ENCODE measurements at regions not wholly inside any gene's neighbourhood (a gene's known extent, or its start where the extent isn't known, plus 50 kb on each side); places are given as distances from the start of the nearest gene placed in this dataset.

DNA sequence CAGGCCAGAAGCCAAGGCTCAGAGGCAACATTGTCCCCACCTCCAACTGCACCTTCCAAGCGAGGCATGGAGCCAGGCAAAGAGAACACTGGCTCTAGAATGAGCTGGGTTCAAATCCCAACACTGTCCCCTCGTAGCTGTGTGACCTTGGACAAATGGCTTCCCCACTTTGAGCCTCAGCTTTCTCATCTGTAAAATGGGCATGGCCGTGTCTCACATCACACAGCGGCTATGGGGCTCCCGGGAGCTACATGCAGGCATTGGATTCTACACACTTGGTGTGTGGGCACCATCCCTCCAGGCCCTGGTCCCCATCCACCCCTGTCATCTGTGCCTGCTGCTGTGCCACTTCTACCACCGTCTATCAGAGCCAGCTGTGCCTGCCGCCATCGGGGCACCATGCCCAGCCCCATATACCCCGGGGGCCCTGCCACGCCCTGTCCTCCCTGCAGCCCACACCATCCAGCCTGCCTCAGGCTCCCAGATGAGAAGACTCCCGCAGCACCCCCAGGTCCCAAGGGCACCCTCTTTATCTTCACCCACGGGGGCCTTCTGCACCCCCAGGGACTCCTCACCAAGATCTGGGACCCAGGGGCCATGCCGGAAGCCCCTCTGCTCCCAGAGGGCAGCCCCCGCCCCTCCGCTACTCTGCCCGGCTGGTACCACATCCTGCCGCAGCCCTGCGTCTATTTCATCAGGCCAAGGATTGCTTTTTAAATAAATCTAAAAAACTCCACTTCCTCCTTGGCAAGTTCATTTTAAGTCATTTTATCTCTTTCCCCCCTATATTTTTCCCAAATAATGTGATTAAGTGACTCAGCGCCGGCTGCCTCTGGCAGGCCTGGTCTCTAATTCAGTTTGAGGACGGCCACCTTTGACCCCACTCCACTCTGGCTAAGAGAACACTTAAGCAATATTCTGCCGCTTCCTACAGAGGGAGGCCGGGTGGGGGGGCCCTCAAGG lies 107.8 kb upstream of the TARDBP start:
- no peaks in the 10 kb centered on the region for H3K9me3 Mint-ChIP-seq
- peak overlapping the region; percentile 70 to 83 (median 73) for H3K4me3 Mint-ChIP-seq
- DNase-seq: peak; percentile 41 to 53 (median 53)
- peaks cover 0 to 1% (median 0%) of the 10 kb centered on the region in 3 donors for H3K27me3 Mint-ChIP-seq (ENCODE audit: low read depth in 3 of 3)
- H3K4me1 Mint-ChIP-seq: peaks cover 41 to 44% of the 10 kb centered on the region in 2 donors
- H3K27ac Mint-ChIP-seq: peak overlapping the region; percentile 82 to 92 (median 86)
- H3K36me3 Mint-ChIP-seq: no peaks in the 10 kb centered on the region

DNA sequence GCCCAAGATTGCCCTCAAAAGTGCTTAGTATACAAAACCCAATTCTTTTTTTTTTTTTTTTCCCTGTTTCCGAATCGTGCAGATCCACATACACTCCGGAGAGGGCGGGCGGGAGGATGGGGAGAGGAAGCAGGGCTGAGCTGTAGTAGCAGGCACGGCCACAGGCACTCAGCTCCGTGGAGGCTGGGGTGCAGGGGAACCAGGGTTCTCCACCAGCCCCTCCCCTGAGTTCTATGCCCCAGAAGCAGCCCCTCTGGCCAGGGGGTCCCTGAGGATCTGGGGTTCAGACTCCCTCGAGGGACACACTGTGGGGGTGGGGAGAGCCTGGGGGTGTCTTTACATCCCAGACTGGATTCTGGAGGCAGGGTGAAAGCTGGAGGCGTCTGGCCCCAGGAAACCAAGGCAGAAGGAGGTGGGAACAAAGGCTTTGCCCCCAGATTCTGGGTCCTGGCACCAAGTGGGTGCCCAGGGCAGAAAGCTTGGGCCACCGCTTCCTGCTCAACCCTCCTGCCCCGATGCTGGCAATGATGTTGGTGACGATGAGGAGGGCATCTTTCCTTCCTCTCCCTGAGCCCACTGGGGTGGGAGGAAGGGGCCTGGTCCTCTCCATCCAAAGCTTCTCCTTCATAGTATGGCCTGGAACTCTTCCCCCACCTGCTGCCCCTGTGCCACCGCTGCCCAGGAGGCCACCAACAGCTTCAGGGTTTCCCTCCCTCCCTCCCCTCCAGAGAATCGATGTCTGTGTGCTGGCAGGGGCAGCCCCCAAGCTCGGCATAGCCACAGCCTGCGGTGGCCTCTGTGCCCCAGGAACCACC lies 106.4 kb upstream of the TARDBP start:
- DNase-seq: no peak
- Mint-ChIP-seq H3K4me1 (peaks cover 45 to 54% of the 10 kb centered on the region in 2 donors), H3K27me3 (ENCODE audit: low read depth in 3 of 3) (peaks cover 0 to 3% (median 0%) of the 10 kb centered on the region in 3 donors), H3K36me3 (no peaks in the 10 kb centered on the region), H3K27ac (peak overlapping the region in 2 of 6 donors; percentile 40 to 65), H3K4me3 (peak overlapping the region in 1 of 5 donors; percentile 21), H3K9me3 (no peaks in the 10 kb centered on the region)

DNA sequence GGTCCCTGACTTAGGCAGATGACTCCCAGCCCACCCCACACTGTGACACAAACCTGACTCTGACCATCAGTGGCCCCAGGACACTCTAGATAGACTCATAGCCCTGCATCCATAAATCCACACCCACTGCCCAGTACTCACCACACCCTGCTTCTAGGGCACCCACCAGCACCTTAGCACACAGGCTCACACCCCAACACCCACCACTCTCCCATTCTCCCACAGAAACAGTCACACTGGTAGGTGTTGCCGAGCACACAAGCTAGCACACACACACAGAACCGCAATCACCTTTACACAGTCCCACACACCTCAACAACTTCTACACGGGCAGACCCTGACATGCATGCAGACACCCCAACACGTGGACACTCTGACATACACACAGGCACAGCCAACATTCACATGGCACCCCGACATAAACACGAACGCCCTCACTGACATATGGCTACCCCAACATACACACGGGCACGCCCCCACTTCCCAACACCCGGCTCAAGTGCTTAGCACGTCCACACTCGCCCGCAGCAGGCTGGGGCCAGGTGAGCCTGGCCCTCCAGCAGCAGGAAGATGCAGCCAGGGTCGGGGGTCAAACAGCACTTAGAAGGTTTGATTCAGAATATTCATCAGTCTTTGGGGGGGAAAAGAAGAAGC lies 105.5 kb upstream of the TARDBP start:
- H3K4me3 Mint-ChIP-seq: peak overlapping the region in 1 of 5 donors; percentile 11
- peaks cover 0 to 3% (median 0%) of the 10 kb centered on the region in 3 donors for H3K27me3 Mint-ChIP-seq (ENCODE audit: low read depth in 3 of 3)
- DNase-seq: no peak
- H3K4me1 Mint-ChIP-seq: peaks cover 48 to 55% of the 10 kb centered on the region in 2 donors
- no peaks in the 10 kb centered on the region for H3K36me3 Mint-ChIP-seq
- peak overlapping the region in 2 of 6 donors; percentile 17 to 77 for H3K27ac Mint-ChIP-seq
- H3K9me3 Mint-ChIP-seq: no peaks in the 10 kb centered on the region

DNA sequence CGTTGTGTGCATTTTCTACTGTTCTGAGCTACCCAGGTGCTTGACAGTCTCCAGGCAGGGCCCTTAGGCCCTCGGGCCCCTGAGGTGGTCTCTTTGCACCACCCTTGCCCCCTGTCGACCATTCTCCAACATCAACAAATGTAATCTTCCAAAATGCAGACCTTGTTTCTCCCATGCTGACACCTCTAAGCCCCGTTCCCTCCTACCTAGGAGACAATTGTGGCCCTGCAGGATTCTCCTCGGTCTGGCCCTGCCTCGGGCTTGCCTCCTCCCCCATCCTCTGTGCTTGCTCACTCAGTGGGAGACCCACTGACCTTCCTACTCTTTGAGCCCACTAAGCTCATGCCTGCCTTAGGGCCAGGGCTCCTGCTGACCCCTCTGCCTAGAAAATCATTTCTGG lies 104.2 kb upstream of the TARDBP start:
- peaks cover 47 to 52% of the 10 kb centered on the region in 2 donors for H3K4me1 Mint-ChIP-seq
- H3K9me3 Mint-ChIP-seq: no peaks in the 10 kb centered on the region
- DNase-seq: no peak
- H3K36me3 Mint-ChIP-seq: no peaks in the 10 kb centered on the region
- peaks cover 0 to 3% (median 2%) of the 10 kb centered on the region in 3 donors for H3K27me3 Mint-ChIP-seq (ENCODE audit: low read depth in 3 of 3)
- H3K4me3 Mint-ChIP-seq: no peak overlapping the region
- no peak overlapping the region for H3K27ac Mint-ChIP-seq

DNA sequence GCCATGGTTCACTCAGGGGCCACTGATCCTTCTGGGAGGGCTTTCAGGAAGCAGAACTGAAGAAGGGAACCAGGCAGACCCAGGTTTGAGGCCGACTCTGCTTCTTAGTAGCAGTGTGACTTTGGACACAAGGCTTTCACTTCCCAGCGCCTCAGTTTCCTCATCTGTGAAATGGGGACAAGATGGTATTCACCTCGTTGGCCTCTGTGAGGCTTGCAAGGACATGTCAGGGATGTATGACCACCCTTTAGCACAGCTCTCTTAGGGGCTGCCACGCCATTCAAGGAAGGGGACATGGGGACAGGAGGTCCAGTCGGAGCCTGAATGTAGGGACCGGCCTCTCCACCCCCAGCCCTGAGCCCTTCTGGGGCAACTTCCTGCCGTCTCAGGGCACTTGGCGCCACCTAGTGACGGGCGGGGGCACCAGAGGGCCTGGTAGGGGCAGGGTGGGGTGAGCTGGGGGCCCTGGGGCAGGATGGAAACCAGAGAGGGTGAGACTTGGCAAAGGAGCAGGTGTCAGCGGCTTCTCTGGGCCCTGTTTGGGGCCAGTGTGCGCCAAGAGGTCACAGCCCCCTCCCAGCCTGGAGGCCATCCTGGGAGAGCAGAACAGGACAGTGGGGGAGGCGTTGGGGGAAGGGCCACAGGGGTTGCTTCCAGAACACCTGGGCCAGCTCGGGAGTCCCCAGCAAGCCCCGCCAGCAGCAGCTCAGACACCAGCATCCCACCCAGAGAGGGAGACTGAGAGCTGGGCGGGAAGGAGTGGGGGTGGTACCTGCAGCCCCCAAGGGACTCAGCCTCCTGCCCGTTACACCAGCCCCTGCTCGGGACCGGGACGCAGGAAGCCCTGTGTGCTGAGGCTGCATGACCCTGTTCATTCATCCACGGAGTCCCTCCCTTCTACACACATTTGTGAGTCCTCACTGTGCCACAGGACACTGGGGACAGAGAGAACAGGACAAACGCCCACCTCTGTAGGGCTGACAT lies 102.5 kb upstream of the TARDBP start:
- no peak overlapping the region for H3K4me3 Mint-ChIP-seq
- peak; percentile 70 to 82 (median 76) for DNase-seq
- peak overlapping the region in 1 of 6 donors; percentile 19 for H3K27ac Mint-ChIP-seq
- H3K27me3 Mint-ChIP-seq (ENCODE audit: low read depth in 3 of 3): peaks cover 0 to 4% (median 3%) of the 10 kb centered on the region in 3 donors
- H3K4me1 Mint-ChIP-seq: peaks cover 30 to 35% of the 10 kb centered on the region in 2 donors
- no peaks in the 10 kb centered on the region for H3K9me3 Mint-ChIP-seq
- H3K36me3 Mint-ChIP-seq: no peaks in the 10 kb centered on the region

DNA sequence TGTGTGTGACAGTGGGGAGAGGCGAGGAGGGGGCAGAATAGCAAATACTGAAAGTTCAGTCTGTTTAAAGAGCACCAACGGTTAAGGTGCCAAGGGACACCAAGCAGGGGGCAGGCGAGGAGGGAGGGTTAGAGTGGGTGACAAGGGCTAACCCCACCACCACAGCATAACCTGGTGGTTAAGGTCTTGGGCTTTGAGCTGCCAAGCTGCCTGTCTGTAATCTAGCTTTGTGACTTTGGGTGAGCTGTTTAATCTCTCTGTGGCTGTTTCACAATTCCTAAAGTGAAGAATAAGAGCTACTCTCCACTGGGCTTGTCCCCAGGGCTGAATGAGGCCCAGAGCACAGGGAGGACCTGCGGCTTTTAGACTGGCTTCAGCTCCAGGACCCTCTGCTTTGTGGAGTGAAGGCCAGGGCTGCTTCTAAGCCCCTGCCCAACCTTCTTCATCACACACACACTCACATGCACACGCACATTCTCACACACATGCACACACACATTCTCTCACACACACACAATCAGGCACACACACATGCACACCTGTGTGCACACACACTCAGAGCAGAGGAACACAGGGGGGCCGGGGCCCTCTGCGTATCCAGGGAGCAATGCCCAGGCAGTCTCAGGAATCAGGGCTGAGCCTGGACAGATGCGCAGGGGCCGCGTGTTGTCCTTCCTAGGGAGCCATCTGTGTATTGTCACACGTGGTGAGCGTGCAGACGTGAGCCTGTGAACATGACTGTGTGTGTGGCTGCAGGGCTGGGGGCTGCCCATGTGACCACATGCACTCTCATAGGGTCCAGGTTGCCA lies 101.6 kb upstream of the TARDBP start:
- Mint-ChIP-seq H3K27ac (peak overlapping the region in 2 of 6 donors; percentile 28 to 29), H3K9me3 (no peaks in the 10 kb centered on the region), H3K27me3 (ENCODE audit: low read depth in 3 of 3) (peaks cover 0 to 4% (median 3%) of the 10 kb centered on the region in 3 donors), H3K4me3 (no peak overlapping the region), H3K4me1 (peaks cover 22 to 29% of the 10 kb centered on the region in 2 donors), H3K36me3 (no peaks in the 10 kb centered on the region)
- DNase-seq: peak; percentile 17 to 37 (median 36)

DNA sequence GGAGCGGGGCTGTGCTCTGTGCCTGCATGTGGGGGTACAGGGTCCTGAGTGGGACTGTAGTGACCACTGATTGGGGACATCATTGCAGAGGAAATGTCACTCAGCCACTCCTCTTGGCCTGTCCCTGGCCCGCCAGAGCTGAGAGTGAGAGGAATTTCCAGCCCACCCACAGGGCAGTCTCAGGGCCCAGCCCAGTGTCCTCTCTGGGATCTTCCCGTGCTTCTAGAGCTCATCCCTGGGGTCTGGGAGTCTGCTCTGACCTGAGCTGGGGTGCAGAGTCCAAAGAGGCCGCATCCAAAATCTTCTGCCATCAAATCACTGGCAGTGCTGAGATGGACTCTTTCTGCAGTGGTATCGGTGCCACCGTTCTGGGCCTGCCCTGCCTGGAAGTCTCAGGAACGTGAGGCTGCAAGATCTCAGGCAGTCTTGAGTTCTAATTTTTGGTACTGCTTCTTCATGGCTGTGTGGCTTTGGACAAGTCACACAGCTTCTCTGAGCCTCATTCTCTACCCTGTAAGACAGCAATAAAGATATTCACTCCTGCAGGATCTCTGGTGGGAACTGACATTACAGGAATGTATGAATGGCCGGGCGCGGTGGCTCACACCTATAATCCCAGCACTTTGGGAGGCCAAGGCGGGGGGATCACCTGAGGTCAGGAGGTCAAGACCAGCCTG lies 100.8 kb upstream of the TARDBP start:
- no peaks in the 10 kb centered on the region for H3K36me3 Mint-ChIP-seq
- peaks cover 22 to 31% of the 10 kb centered on the region in 2 donors for H3K4me1 Mint-ChIP-seq
- H3K4me3 Mint-ChIP-seq: no peak overlapping the region
- H3K27ac Mint-ChIP-seq: peak overlapping the region in 1 of 6 donors; percentile 29
- DNase-seq: no peak
- no peaks in the 10 kb centered on the region for H3K9me3 Mint-ChIP-seq
- H3K27me3 Mint-ChIP-seq (ENCODE audit: low read depth in 3 of 3): peaks cover 0 to 6% (median 5%) of the 10 kb centered on the region in 3 donors

DNA sequence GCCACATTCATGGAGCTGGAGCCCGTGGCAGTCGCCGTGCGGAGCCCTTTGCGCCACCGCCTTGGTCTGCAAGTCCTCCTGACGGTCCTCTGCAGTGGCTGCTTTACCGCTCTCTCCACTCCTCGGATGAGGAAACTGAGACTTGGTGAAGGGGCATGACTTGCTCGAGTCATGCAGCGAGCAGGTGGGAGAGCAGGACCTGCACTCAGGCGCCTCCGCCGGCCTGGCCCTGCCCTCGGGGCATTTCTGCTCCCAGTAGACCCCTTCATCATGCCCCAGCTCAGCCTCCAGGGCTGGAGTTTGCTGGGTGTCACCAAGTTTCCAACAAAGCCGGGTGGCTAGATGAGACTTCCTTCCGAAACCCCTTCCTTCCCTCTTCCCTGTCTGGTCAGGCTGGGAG lies 100.0 kb upstream of the TARDBP start:
- Mint-ChIP-seq H3K4me1 (peaks cover 22 to 33% of the 10 kb centered on the region in 2 donors), H3K36me3 (no peaks in the 10 kb centered on the region), H3K27ac (no peak overlapping the region), H3K9me3 (no peaks in the 10 kb centered on the region), H3K27me3 (ENCODE audit: low read depth in 3 of 3) (peaks cover 0 to 6% (median 5%) of the 10 kb centered on the region in 3 donors), H3K4me3 (no peak overlapping the region)
- DNase-seq: no peak

DNA sequence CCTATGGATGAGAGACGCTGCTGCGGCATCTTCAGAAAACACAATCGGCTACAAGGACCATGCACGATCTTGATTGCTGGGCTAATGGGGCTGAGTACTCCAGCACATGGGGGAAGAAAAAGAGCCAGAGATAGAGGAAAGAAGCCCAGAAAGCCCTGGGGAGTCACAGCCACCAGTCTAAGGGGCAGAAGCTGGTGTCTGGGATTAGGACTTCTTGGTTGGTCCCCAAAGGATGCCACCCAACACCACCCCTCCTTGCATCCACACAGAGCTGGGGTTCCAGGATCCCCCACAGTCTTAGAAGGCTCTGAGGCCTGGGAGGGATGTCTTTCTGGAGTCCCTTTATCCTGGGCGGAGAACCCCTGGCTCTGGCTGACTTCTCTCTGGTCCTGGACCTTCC lies 98.4 kb upstream of the TARDBP start:
- peaks cover 0 to 6% (median 6%) of the 10 kb centered on the region in 3 donors for H3K27me3 Mint-ChIP-seq (ENCODE audit: low read depth in 3 of 3)
- H3K4me1 Mint-ChIP-seq: peaks cover 35 to 45% of the 10 kb centered on the region in 2 donors
- H3K9me3 Mint-ChIP-seq: no peaks in the 10 kb centered on the region
- no peak overlapping the region for H3K4me3 Mint-ChIP-seq
- H3K27ac Mint-ChIP-seq: no peak overlapping the region
- DNase-seq: no peak
- H3K36me3 Mint-ChIP-seq: no peaks in the 10 kb centered on the region

DNA sequence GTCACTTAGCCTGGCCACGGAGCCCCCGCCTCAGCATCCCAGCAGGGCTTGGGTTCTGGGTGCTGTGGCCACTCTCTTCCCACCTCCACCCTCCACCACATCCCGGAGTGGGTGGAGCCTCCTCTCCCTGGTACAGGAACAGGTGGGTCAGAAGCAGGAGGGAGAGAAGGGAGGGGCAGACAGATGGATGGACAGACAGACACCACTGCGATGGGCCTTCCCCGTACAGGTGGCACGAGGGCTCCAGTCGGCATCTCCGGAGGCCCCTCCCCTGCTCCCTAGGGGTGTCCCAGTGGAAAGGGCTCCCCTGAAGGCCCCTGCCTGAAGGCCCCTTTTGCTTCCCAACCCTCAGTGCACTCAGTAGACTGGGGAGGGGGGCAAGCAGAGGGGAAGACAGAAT lies 96.9 kb upstream of the TARDBP start:
- Mint-ChIP-seq H3K4me1 (peaks cover 35% of the 10 kb centered on the region in 2 donors), H3K4me3 (no peak overlapping the region), H3K9me3 (no peaks in the 10 kb centered on the region), H3K27me3 (ENCODE audit: low read depth in 3 of 3) (peaks cover 0 to 6% (median 4%) of the 10 kb centered on the region in 3 donors), H3K36me3 (no peaks in the 10 kb centered on the region), H3K27ac (no peak overlapping the region)
- DNase-seq: no peak

DNA sequence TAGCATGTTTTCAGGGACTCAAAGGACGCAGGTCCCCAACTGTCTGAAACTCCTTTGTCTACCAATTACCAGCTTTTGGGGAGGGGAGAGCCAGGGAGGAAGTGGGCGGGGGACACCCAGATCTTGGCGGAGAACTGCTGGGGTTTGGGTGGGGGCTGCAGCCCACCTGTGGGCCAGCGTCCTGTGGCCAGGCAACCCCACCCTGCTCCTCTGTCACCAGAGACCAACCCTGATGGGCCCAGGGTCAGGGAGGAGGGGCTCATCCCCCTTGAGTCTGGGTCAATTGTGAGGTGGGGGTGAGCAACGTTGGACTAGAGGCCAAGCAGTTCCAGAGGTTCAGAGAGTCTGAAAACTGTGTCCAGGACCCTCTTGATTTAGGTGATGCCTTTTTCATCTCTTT lies 96.1 kb upstream of the TARDBP start:
- H3K36me3 Mint-ChIP-seq: no peaks in the 10 kb centered on the region
- peaks cover 29 to 30% of the 10 kb centered on the region in 2 donors for H3K4me1 Mint-ChIP-seq
- no peak overlapping the region for H3K27ac Mint-ChIP-seq
- DNase-seq: no peak
- H3K9me3 Mint-ChIP-seq: no peaks in the 10 kb centered on the region
- peak overlapping the region in 4 of 5 donors; percentile 23 to 90 (median 42) for H3K4me3 Mint-ChIP-seq
- peaks cover 0 to 7% (median 4%) of the 10 kb centered on the region in 3 donors for H3K27me3 Mint-ChIP-seq (ENCODE audit: low read depth in 3 of 3)
